H9 (cell line): ENCODE measurements at regions not wholly inside any gene's neighbourhood (a gene's known extent, or its start where the extent isn't known, plus 50 kb on each side); places are given as distances from the start of the nearest gene placed in this dataset.

Source experiments
- DNase-seq: peaks from one replicate; pipeline ENCODE4 v3.0.0-alpha.2; 2017
- H2AFZ ChIP-seq: one replicate; pipeline ENCODE4 v1.6.1; 2013; ENCODE audit warnings: mild to moderate bottlenecking, low read length, control low read depth, moderate library complexity
- H2AK5ac ChIP-seq: 2 replicates; pipeline ENCODE4 v1.6.1; 2013; ENCODE audit warnings: low read length, control low read depth, mixed read lengths; ENCODE audit not compliant: insufficient read length
- H2BK120ac ChIP-seq: one replicate; pipeline ENCODE4 v1.6.1; 2013; ENCODE audit warnings: low read depth, mild to moderate bottlenecking, low read length, control low read depth, inconsistent platforms; ENCODE audit not compliant: poor library complexity, severe bottlenecking
- H2BK12ac ChIP-seq: 2 replicates; pipeline ENCODE4 v1.6.1; 2013; ENCODE audit warnings: low read length, control low read depth, mixed read lengths, low read depth; ENCODE audit not compliant: insufficient read length
- H2BK15ac ChIP-seq: 2 replicates; pipeline ENCODE4 v1.6.1; 2013; ENCODE audit warnings: low read depth, low read length, control low read depth
- H2BK20ac ChIP-seq: one replicate; pipeline ENCODE4 v1.6.1; 2013; ENCODE audit warnings: low read depth, mild to moderate bottlenecking, low read length, control low read depth, inconsistent platforms; ENCODE audit not compliant: poor library complexity, severe bottlenecking
- H2BK5ac ChIP-seq: 2 replicates; pipeline ENCODE4 v1.6.1; 2013; ENCODE audit warnings: low read length, control low read depth, mixed read lengths; ENCODE audit not compliant: insufficient read length
- H3K14ac ChIP-seq: 2 replicates; pipeline ENCODE4 v1.6.1; 2013; ENCODE audit warnings: low read length, control low read depth; ENCODE audit not compliant: insufficient read depth
- H3K18ac ChIP-seq: 2 replicates; pipeline ENCODE4 v1.6.1; 2013; ENCODE audit warnings: low read depth, mild to moderate bottlenecking, mixed read lengths, low read length, control low read depth; ENCODE audit not compliant: insufficient read length
- H3K23ac ChIP-seq: 2 replicates; pipeline ENCODE4 v1.6.1; 2013; ENCODE audit warnings: low read length, control low read depth, mixed read lengths, low read depth; ENCODE audit not compliant: insufficient read length
- H3K23me2 ChIP-seq: 2 replicates; pipeline ENCODE4 v1.6.1; 2013; ENCODE audit warnings: low read depth, mild to moderate bottlenecking, mixed read lengths, low read length, control low read depth; ENCODE audit not compliant: insufficient read length, poor library complexity, severe bottlenecking
- H3K27ac ChIP-seq: 2 replicates; pipeline ENCODE4 v1.5.1; 2013; ENCODE audit warnings: low read length, control low read depth, mixed read lengths, low read depth; ENCODE audit not compliant: insufficient read length
- H3K27me3 ChIP-seq: 2 replicates; pipeline ENCODE4 v1.6.1; 2013; ENCODE audit warnings: low read length, control low read depth, inconsistent platforms; ENCODE audit not compliant: insufficient read depth
- H3K4ac ChIP-seq: 2 replicates; pipeline ENCODE4 v1.6.1; 2013; ENCODE audit warnings: low read depth, mild to moderate bottlenecking, control low read depth, inconsistent platforms, low read length, moderate library complexity
- H3K4me1 ChIP-seq: 2 replicates; pipeline ENCODE4 v1.6.1; 2013; ENCODE audit warnings: low read length, control low read depth, inconsistent platforms; ENCODE audit not compliant: insufficient read depth
- H3K4me2 ChIP-seq: 2 replicates; pipeline ENCODE4 v1.6.1; 2013; ENCODE audit warnings: low read length, control low read depth, mixed read lengths; ENCODE audit not compliant: insufficient read length, insufficient read depth
- H3K56ac ChIP-seq: 2 replicates; pipeline ENCODE4 v1.6.1; 2013; ENCODE audit warnings: low read depth, mild to moderate bottlenecking, mixed read lengths, low read length, control low read depth; ENCODE audit not compliant: insufficient read length
- H3K79me1 ChIP-seq: 2 replicates; pipeline ENCODE4 v1.6.1; 2013; ENCODE audit warnings: low read depth, mild to moderate bottlenecking, moderate library complexity, low read length, control low read depth, inconsistent platforms; ENCODE audit not compliant: insufficient read depth, poor library complexity, severe bottlenecking
- H3K79me2 ChIP-seq: 2 replicates; pipeline ENCODE4 v1.6.1; 2013; ENCODE audit warnings: low read length, control low read depth, inconsistent platforms; ENCODE audit not compliant: insufficient read depth
- H3K9ac ChIP-seq: 2 replicates; pipeline ENCODE4 v1.6.1; 2013; ENCODE audit warnings: low read length, control low read depth, mixed read lengths; ENCODE audit not compliant: insufficient read length; ENCODE audit errors: extremely low read depth
- H3K9me3 ChIP-seq: one replicate; pipeline ENCODE4 v1.6.1; 2013; ENCODE audit warnings: low read depth, low read length, inconsistent platforms; ENCODE audit not compliant: control insufficient read depth
- H3T11ph ChIP-seq: one replicate; pipeline ENCODE4 v1.6.1; 2013; ENCODE audit warnings: mild to moderate bottlenecking, low read length, control low read depth, inconsistent platforms
- H4K20me1 ChIP-seq: one replicate; pipeline ENCODE4 v1.6.1; 2013; ENCODE audit not compliant: control insufficient read depth, insufficient read length, insufficient read depth
- H4K5ac ChIP-seq: 2 replicates; pipeline ENCODE4 v1.6.1; 2013; ENCODE audit warnings: low read depth, mild to moderate bottlenecking, mixed read lengths, low read length, control low read depth; ENCODE audit not compliant: insufficient read length
- H4K8ac ChIP-seq: replicated peaks from 2 replicates; pipeline ENCODE4 v1.6.1; 2013; ENCODE audit warnings: low read length, control low read depth, mixed read lengths, low read depth; ENCODE audit not compliant: insufficient read length
- H4K91ac ChIP-seq: 2 replicates; pipeline ENCODE4 v1.6.1; 2013; ENCODE audit warnings: low read depth, mild to moderate bottlenecking, moderate library complexity, mixed read lengths, low read length, control low read depth; ENCODE audit not compliant: insufficient read length
- H3K27ac Mint-ChIP-seq, 3 experiments: 2 replicates in 2 of 3; 3 replicates in 1 of 3; pipeline ENCODE4 v1.8.0; 2020 to 2021; ENCODE audit warnings: mixed read lengths in 3 of 3, mild to moderate bottlenecking in 1 of 3, moderate library complexity in 1 of 3
- H3K27me3 Mint-ChIP-seq: 2 replicates; pipeline ENCODE4 v1.8.0; 2021; ENCODE audit warnings: low read depth, mild to moderate bottlenecking, moderate library complexity, mixed read lengths
- H3K36me3 Mint-ChIP-seq, 3 experiments: 2 replicates in 2 of 3; 3 replicates in 1 of 3; pipeline ENCODE4 v1.8.0; 2020 to 2021; ENCODE audit warnings: low read depth in 3 of 3, mixed read lengths in 3 of 3; ENCODE audit not compliant: insufficient read depth in 1 of 3
- H3K4me1 Mint-ChIP-seq, 2 experiments: 2 replicates each; pipeline ENCODE4 v1.8.0; 2020; ENCODE audit warnings: mixed read lengths in 2 of 2
- H3K4me3 Mint-ChIP-seq, 2 experiments: 2 replicates in 1 of 2; 3 replicates in 1 of 2; pipeline ENCODE4 v1.8.0; 2020 to 2021; ENCODE audit warnings: mild to moderate bottlenecking in 2 of 2, mixed read lengths in 2 of 2, moderate library complexity in 1 of 2
- H3K9me3 Mint-ChIP-seq, 2 experiments: 2 replicates in 1 of 2; 3 replicates in 1 of 2; pipeline ENCODE4 v1.8.0; 2020; ENCODE audit warnings: mild to moderate bottlenecking in 2 of 2, mixed read lengths in 2 of 2, moderate library complexity in 1 of 2
- CTCF ChIP-seq: fragments of 200-600 bp; sonication (generic); conservative IDR thresholded peaks from 3 replicates; pipeline ENCODE4 v1.8.0; 2021; ENCODE audit warnings: antibody characterized with exemption, mild to moderate bottlenecking
- WGBS: extraction: QIAGEN DNeasy Blood & Tissue Kit; methylation state at CpG from one replicate; pipeline ENCODE4 v1.1.7; 2013; ENCODE audit warnings: missing lambda C conversion rate, low lambda C conversion rate, mixed read lengths; ENCODE audit not compliant: insufficient read length; ENCODE audit errors: extremely low coverage; 5-methylcytosine and 5-hydroxymethylcytosine counted together

DNA sequence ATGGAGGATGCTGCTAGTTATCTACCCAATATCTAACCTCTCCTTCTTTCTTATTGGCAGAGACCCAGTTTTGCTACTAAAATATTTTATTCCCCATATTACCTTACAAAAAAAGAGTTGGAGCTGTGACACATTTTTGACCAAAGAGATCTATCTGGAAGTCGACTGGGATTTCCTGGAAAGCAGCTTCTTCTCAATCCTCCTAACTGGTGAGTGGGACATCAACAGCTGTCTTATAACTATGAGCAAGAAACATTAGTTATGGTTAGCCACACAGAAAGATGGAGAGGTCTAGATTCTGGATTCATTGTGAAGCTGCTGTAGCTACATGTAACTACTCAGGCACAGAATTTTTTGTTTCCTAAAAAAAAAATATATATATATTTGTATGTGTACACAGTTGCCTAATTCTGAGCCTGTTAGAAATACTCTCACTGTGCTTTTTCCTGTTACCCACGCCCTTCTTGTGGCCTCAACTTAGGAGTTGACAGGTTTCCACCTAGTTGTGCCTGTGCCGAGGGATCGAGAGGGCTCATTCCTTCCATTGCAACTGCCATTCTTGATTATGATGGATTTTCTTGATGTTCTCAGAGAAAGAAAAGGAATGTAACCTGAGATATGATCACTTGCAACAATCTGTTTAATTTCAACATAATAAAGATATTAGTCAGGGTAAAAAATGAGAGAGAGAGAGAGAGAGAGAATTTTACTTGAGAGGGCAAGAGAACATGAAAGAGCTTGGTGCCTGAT is 142.0 kb downstream of the SLC17A6 start:
- H4K8ac ChIP-seq, result no peak overlapping the region
- no peaks in the 10 kb centered on the region for H3K4me1 Mint-ChIP-seq
- DNase-seq, result no peak
- no peaks in the 10 kb centered on the region for H3K79me1 ChIP-seq
- H3K27ac ChIP-seq, result no peak overlapping the region
- no peak overlapping the region for H2BK20ac ChIP-seq
- H3K4me1 ChIP-seq, result no peaks in the 10 kb centered on the region
- H2AK5ac ChIP-seq, result no peak overlapping the region
- H3K79me2 ChIP-seq, result no peaks in the 10 kb centered on the region
- no peaks in the 10 kb centered on the region for H3K9me3 ChIP-seq
- no peak overlapping the region for H3K9ac ChIP-seq
- H2AFZ ChIP-seq, result no peak overlapping the region
- no peak overlapping the region for H3K27ac Mint-ChIP-seq
- no peaks in the 10 kb centered on the region for H3K27me3 ChIP-seq
- H3K27me3 Mint-ChIP-seq, result no peaks in the 10 kb centered on the region; the same call in 1 of the 2 replicates
- H3K23ac ChIP-seq, result no peak overlapping the region
- H3K23me2 ChIP-seq, result no peaks in the 10 kb centered on the region
- no peak overlapping the region for H3K4me2 ChIP-seq
- no peak overlapping the region for H3T11ph ChIP-seq
- H3K4ac ChIP-seq, result no peak overlapping the region
- no peak overlapping the region for H2BK15ac ChIP-seq
- H3K18ac ChIP-seq, result no peak overlapping the region
- no peak overlapping the region for H3K4me3 Mint-ChIP-seq
- no peak overlapping the region for H2BK120ac ChIP-seq
- H4K20me1 ChIP-seq, result no peaks in the 10 kb centered on the region
- no peaks in the 10 kb centered on the region for H3K36me3 Mint-ChIP-seq
- no peak overlapping the region for H2BK5ac ChIP-seq
- H4K91ac ChIP-seq, result no peak overlapping the region
- H4K5ac ChIP-seq, result no peak overlapping the region
- no peaks in the 10 kb centered on the region; a peak in 1 of 5 replicates for H3K9me3 Mint-ChIP-seq
- H2BK12ac ChIP-seq, result no peak overlapping the region
- no peak overlapping the region for H3K14ac ChIP-seq
- TF ChIP-seq CTCF, result no peak
- WGBS, result no CpG with 5 or more reads among the region's 4 CpGs
- no peak overlapping the region for H3K56ac ChIP-seq
